NCI-H187 (cell line): ENCODE measurements at regions not wholly inside any gene's neighbourhood (a gene's known extent, or its start where the extent isn't known, plus 50 kb on each side); places are given as distances from the start of the nearest gene placed in this dataset.
"Not testable (repeated sequence)": the region's sequence is repeated elsewhere in the genome, so short reads cannot be mapped to it uniquely, and the experiment has no call there.

Experiments used
- DNase-seq, 2 experiments: peaks; one replicate each; lab custom pipeline; 2025; lab: John Stamatoyannopoulos, UW

GRCh38 chr6:147674099-147674498, 165.6 kb downstream of the SAMD5 start:
- no peak for DNase-seq

DNA sequence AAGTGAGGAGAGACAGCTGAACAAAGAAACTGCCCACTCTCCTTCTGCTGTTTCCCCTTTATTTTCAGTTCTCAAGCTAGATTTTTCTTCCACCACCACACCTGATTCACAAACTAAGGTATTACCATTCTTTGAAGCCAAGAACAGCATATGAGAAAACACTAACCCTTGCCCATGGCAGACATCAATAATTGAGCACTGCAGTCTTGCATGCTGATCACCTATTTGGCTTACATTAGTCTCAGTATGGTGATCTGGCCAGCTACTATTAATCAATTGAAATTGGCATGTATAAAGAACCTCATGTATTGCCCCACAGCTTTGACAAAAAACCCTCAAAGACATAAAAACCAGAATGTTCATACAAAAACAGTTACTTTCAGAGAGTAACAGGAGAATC, 166.3 kb downstream of the SAMD5 start:
- no peak for DNase-seq

DNA sequence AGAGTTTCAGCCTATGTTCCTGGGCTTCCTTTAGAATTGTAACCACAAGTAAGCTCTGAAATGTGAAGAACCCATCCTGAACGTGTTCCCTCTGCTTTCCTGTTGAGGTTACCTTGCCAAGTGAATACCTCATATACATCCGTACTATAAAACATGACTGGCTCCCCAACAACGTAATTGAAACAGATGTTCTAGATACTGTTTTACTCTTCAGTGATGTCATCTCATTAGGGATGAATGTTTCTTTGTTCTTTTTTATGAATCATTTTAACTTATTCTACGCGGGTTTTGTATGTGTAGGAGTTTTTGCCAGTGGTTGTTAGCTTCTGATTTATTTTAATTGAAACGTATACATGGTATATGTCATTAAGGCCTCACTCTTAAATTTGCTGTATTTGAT, 166.8 kb downstream of the SAMD5 start:
- no peak for DNase-seq

GRCh38 chr6:147676495-147677199, 168.2 kb downstream of the SAMD5 start:
- DNase-seq = no peak

DNA sequence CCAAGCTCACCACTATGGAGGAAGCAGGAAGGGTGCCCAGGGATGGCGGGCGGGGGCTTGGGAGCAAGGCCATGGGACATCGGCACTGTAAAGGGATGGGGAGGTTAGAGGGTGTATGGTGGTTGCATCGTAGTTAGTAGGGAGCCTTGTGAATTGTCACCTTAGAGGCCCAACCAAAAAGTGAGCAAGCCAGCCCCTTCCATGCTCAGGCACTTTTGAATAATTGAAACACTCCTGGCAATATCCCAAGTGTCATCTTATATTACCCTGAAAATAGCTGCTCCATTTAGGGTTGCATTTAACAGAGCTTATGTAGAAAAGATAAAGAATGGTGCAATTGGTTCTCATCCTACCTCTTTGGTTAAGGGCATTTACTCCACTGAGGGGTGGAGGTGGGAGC, 169.2 kb downstream of the SAMD5 start:
- DNase-seq = peak in 1 of 2 experiments; percentile 5

- DNase-seq = no peak
Measured at GRCh38 chr6:147678253-147678652, 169.8 kb downstream of the SAMD5 start.

DNA sequence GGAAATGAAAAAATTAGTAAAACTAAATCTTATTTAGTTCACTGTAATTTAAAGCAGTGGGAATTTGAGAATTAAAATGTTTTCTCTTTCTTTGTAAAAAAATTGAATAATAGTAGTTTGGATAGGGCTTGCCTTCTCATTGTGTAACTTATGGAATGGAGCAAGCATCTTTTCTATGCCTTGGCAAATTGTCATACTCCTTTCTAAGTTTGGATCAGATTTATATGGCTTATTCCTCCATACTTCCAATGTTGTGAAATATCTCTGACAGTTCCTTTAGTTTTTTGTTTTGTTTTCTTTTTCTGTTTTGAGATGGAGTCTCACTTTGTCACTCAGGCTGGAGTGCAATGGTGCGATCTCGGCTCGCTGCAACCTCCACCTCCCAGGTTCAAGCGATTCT, 176.4 kb downstream of the SAMD5 start:
- no peak for DNase-seq

DNA sequence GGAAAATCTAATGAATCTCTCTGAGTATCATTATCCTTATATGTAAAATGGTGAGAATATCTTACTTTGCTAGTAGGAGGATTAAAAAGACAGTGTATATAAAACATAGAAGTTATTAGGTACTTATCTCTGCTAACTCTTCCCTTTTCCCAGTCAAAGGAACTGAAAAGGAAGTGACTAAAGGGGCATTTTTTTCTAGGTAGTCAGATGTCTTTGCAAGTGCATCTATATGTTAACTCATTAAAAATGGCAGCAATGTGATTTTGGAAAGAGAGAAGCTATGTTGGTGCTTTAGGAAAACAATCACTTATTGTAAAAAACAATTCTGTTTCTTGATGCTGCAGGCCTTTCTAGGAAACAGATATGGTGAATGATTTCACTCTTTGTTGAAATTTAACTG, 180.9 kb downstream of the SAMD5 start:
- no peak for DNase-seq

GRCh38 chr6:147691446-147691845, 183.0 kb downstream of the SAMD5 start:
- no peak for DNase-seq

- no peak for DNase-seq
Measured at GRCh38 chr6:147693181-147693580, 184.7 kb downstream of the SAMD5 start.

- DNase-seq = not testable (repeated sequence)
Measured at GRCh38 chr6:147694556-147694955, 186.1 kb downstream of the SAMD5 start.

DNA sequence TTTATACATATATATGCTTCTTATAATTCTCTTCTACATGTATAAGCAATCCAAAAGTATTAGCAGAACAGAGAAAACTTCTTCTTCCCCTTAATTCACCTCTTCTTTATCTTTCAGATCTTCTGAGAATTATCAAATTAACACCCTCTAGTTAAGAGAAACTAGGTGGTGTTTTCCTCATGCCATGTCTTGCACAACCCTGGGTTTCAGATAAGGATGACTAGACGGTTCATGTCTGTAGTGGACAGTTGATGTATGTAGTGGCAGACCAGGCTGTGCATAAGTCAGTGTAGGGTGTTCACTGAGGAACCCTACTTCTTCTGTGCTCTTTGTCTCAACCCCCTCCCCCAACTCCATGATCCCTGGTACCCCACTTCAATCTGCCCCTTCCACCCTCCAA, 187.3 kb downstream of the SAMD5 start:
- no peak for DNase-seq

GRCh38 chr6:147699140-147699539, 190.7 kb downstream of the SAMD5 start:
- no peak for DNase-seq

DNA sequence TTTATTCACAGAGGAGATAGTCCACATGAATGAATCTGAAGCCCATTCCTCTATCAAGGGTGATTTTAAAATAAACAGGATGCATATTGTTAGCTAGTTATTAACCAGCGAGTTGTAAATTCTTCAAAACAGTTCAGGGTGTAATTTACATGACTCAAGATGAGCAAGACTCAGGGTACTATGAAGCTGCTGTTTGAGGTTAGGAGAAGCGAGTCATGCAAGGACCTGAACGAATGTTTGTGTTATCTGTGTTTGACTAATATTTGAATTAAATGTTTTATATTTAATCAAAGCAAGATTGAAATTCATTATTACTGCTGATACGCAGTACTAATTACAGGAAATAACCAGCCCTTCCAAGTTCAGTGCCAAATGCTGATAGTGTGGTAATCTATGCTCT, 191.1 kb downstream of the SAMD5 start:
- no peak for DNase-seq

DNA sequence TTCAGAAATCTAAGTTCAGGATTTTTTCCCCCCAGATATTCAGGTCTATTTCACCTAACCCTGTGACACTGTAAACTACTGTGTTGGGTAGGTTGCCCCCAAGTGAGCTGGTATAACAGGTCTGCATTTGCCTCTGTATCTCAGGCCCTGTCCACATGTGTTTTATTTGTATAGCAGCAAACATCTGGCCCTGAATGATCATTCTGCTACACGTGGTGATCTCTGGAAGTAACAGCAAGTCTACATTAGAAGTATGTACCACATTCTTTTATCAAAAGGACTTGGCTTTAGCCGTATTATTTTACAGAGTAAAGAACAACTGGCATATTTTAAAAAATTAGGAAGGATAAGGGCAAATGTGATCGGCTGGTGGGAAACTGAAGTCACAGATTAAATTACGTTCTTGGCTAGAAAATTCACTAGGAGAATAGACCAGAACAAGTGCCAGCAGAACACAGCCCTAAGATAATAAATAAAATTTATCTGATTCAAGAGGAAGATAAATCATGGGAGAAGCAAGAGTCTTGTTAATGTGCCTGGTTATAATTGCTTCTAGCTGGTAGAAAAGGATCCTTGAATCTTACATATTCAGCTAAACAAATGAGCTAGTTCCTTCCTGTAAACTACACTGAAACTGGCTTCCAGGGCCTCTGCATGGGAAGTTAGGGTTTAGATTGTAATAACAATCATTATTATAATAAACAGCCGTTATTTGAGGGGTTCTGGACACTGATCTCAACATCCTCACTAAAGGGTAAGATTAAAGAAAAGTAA, 192.1 kb downstream of the SAMD5 start:
- DNase-seq = no peak

GRCh38 chr6:147704691-147705090, 196.2 kb downstream of the SAMD5 start:
- no peak for DNase-seq

DNA sequence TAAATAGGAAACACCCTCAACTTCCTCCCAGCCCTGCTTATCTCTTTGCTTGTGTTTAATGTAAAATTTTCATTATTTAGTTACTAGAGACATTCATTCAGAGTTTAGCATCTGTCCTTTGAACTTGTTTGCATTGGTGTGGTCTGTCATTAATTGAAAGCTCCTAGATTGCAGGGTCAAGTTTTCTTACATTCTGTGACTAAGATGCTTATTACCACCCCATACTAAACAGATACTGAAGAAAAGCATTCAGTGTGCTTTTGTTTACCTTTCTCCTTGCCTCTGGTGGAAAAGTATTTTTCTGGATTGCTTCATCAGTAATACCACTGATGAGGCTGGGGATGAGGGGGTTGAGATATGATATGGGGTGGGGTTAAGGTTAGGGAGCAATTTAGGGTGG, 199.0 kb downstream of the SAMD5 start:
- no peak for DNase-seq

- no peak for DNase-seq
Measured at GRCh38 chr6:147708170-147708569, 199.7 kb downstream of the SAMD5 start.

DNA sequence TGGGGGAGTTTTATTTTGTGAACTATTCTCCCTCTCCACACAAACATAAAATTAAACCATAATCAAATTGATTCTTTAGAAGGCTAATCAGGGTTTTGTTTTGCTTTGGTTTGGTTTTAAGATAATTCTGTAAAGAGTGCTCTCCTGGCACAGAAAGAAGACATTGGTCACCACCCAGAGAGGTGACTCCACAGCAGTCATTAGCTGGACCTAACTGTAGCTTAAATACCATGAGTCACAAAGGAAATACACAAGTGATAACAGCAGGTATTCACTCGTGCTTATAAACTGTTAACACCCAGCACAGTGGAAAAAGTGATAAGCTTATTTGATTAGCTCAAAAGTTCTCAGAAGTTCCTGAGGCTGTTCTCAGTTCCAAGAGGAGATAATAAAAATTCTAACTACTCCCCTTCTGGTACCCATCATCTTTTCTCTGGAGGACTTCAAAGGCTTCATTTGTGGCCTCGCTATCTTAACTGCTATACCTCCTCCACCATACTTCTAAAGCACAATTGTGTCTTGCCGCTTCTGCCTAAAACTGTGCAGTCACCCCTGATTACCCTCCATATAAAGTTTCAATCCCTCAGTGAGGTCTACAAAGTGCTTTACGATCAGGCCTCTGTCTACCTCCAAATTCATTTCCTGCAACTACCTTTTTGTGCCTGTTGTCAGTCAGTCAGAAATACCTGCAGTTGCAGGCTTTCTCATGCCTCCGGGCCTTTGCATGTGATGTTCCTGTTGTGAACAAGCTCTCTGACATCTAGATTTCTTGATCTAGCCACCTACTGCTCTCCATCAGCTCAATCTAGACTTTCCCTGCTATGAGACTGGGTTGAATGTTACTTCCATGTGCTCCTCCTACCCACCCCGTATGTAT, 201.1 kb downstream of the SAMD5 start:
- no peak for DNase-seq

DNA sequence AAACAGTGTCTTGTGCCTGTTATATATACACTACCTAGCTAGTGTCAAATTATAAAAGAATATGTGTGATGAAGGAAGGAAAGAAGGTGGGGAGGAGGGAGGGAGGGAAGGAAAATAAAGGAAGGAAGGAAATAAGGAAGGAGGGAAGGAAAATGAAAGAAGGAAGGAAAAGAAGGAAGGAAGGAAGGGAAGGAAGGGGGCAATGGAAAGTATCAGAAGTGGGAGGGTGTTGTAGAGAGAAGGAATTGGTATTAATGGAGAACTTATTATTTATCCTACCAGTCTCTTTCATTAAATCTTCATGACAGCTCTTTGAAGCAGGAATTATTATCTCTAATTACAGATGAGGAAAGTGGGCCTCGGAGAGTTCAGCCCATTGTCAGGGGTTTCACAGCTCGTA, 202.4 kb downstream of the SAMD5 start:
- no peak for DNase-seq

GRCh38 chr6:147711476-147711875, 203.0 kb downstream of the SAMD5 start:
- DNase-seq = no peak

DNA sequence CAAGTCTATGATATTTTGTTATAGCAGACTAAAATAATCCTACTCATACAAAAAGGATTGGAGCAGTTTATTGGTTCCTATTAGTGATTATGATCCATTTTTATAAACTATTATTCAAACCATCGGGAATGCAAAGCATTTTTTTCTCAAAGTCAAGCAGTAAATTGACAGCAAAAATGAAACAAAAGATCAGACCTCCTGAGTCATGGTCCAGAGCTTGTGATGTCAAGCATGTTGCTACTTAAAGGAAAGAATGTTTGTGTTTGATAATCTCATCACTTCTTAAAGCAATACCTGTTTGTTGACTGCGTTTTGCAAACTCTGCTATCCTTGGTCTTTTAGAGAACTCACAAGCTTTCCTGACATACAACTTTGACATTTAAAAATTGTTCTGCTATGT, 204.4 kb downstream of the SAMD5 start:
- no peak for DNase-seq

DNA sequence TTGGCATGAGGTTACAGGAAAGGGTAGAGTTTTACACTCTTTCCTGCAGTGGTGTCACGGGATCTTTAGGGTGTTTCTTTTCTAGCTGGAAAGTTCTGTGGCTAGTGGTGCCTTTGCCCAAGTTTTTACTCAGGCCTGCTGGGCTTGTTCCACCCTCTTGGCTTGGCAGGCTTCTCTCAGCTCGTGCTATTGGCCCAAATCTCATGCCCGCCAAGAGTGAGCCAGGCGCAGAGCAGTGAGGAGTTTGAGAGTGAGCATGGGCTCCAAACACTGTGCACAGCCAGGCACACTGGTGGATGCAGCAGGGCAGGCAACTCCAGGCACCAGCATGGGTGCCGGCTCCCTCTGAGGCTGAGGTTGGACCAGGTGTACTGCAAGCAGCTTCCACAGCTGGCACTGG, 206.5 kb downstream of the SAMD5 start:
- DNase-seq = no peak
